SK-N-SH (cell line): ENCODE measurements at regions not wholly inside any gene's neighbourhood (a gene's known extent, or its start where the extent isn't known, plus 50 kb on each side); places are given as distances from the start of the nearest gene placed in this dataset.

ENCODE experiments used
- CTCF ChIA-PET: fragments of 300-600, 350-600 bp; formaldehyde crosslinking; extraction: SDS; loops from one replicate; lab custom pipeline; 2021; lab: Yijun Ruan, JAX
- POLR2A ChIA-PET: fragments of 350-600 bp; sonication (Branson Sonifier 250); formaldehyde crosslinking; extraction: SDS; loops from one replicate; lab custom pipeline; 2020; ENCODE audit warnings: antibody characterized with exemption, inconsistent platforms; lab: Yijun Ruan, JAX
- DNase-seq: peaks from one replicate; pipeline ENCODE4 v3.0.0; 2012
- H2AFZ ChIP-seq: fragments of 200-600 bp; sonication (generic); 2 replicates; pipeline ENCODE4 v1.8.1; 2016; ENCODE audit warnings: antibody characterized with exemption, mild to moderate bottlenecking, low read depth
- H3F3A ChIP-seq: fragments of 200-600 bp; sonication (generic); replicated peaks from 2 replicates; pipeline ENCODE3; 2016; ENCODE audit warnings: antibody characterized with exemption, mild to moderate bottlenecking; ENCODE audit not compliant: insufficient read depth
- H3K27ac ChIP-seq, 2 experiments: fragments of 200-500 bp in 1 of 2; fragments of 200-600 bp in 1 of 2; sonication (Bioruptor generic) in 1 of 2; sonication (generic), shearing (Covaris generic) in 1 of 2; 2 replicates each; pipeline versions ENCODE4 v1.5.1 to v1.6.1; 2014 to 2016; ENCODE audit warnings: low read depth in 2 of 2, inconsistent platforms in 1 of 2, low read length in 1 of 2, mild to moderate bottlenecking in 1 of 2, mixed read lengths in 1 of 2
- H3K27me3 ChIP-seq: fragments of 200-600 bp; sonication (generic), shearing (Covaris generic); 2 replicates; pipeline ENCODE4 v1.6.1; 2016; ENCODE audit warnings: mixed run types; ENCODE audit not compliant: insufficient read depth
- H3K36me3 ChIP-seq, 2 experiments: fragments of 200-500 bp in 1 of 2; fragments of 200-600 bp in 1 of 2; sonication (Bioruptor generic) in 1 of 2; sonication (generic) in 1 of 2; replicated peaks in 1 of 2; 2 replicates each; pipeline versions ENCODE3 to v1.5.1; 2014 to 2016; ENCODE audit warnings: low read length in 1 of 2, mild to moderate bottlenecking in 1 of 2; ENCODE audit not compliant: insufficient read depth in 2 of 2, control insufficient read depth in 1 of 2
- H3K4me1 ChIP-seq, 2 experiments: fragments of 200-500 bp in 1 of 2; fragments of 200-600 bp in 1 of 2; sonication (Bioruptor generic) in 1 of 2; sonication (generic), shearing (Covaris generic) in 1 of 2; 2 replicates each; pipeline versions ENCODE4 v1.5.1 to v1.6.1; 2014 to 2016; ENCODE audit warnings: low read depth in 1 of 2, low read length in 1 of 2, mixed run types in 1 of 2; ENCODE audit not compliant: insufficient read depth in 2 of 2, control insufficient read depth in 1 of 2
- H3K4me2 ChIP-seq: fragments of 200-600 bp; sonication (generic), shearing (Covaris generic); 2 replicates; pipeline ENCODE4 v1.6.1; 2017; ENCODE audit warnings: mixed run types
- H3K4me3 ChIP-seq, 2 experiments: fragments of 200-500 bp in 1 of 2; fragments of 200-600 bp in 1 of 2; sonication (Bioruptor generic) in 1 of 2; sonication (generic), shearing (Covaris generic) in 1 of 2; 2 replicates each; pipeline versions ENCODE4 v1.5.1 to v1.8.1; 2014 to 2016; ENCODE audit warnings: low read depth in 2 of 2, inconsistent platforms in 1 of 2, low read length in 1 of 2, mild to moderate bottlenecking in 1 of 2, mixed read lengths in 1 of 2, moderate library complexity in 1 of 2
- H3K79me2 ChIP-seq: fragments of 200-600 bp; sonication (generic); 2 replicates; pipeline ENCODE4 v1.8.1; 2017; ENCODE audit warnings: mild to moderate bottlenecking; ENCODE audit not compliant: insufficient read depth
- H3K9ac ChIP-seq: fragments of 200-600 bp; sonication (generic); 2 replicates; pipeline ENCODE4 v1.6.1; 2017; ENCODE audit warnings: mixed run types
- H3K9me2 ChIP-seq: fragments of 200-600 bp; sonication (generic); 2 replicates; pipeline ENCODE4 v1.6.1; 2017; ENCODE audit warnings: mixed run types
- H3K9me3 ChIP-seq: fragments of 200-600 bp; sonication (generic); 2 replicates; pipeline ENCODE4 v1.6.1; 2017; ENCODE audit warnings: mixed run types, mild to moderate bottlenecking, moderate library complexity
- H4K20me1 ChIP-seq: fragments of 200-600 bp; sonication (generic); 2 replicates; pipeline ENCODE4 v1.6.1; 2017; ENCODE audit warnings: mild to moderate bottlenecking, mixed run types; ENCODE audit not compliant: insufficient read depth
- CTCF ChIP-seq: fragments of 200-600 bp; sonication (generic); IDR thresholded peaks from 2 replicates; pipeline ENCODE4 v1.6.1; 2017; ENCODE audit warnings: antibody characterized with exemption, mild to moderate bottlenecking, moderate library complexity
- FOSL2 ChIP-seq: IDR thresholded peaks from 2 replicates; pipeline ENCODE4 v1.4.0; 2012; ENCODE audit warnings: low read depth, mild to moderate bottlenecking, moderate library complexity, borderline replicate concordance
- FOXJ3 ChIP-seq: sonication (generic); formaldehyde crosslinking; IDR thresholded peaks from 2 replicates; pipeline ENCODE4 v1.5.1; 2020; ENCODE audit warnings: mild to moderate bottlenecking, missing genetic modification reagents
- IRF3 ChIP-seq: fragments of 150-350 bp; IDR thresholded peaks from 2 replicates; pipeline ENCODE4 v1.6.1; 2016; ENCODE audit warnings: mild to moderate bottlenecking, low read depth, low read length
- JUND ChIP-seq: IDR thresholded peaks from 2 replicates; pipeline ENCODE4 v1.4.0; 2012
- MAX ChIP-seq: IDR thresholded peaks from 2 replicates; pipeline ENCODE4 v1.4.0; 2012; ENCODE audit warnings: low read depth
- MEF2A ChIP-seq: IDR thresholded peaks from 2 replicates; pipeline ENCODE4 v1.4.0; 2012; ENCODE audit warnings: low read depth, borderline replicate concordance
- POLR2AphosphoS5 ChIP-seq: IDR thresholded peaks from 2 replicates; pipeline ENCODE4 v1.6.1; 2012; ENCODE audit warnings: low read depth, low read length
- RAD21 ChIP-seq: IDR thresholded peaks from 2 replicates; pipeline ENCODE4 v1.6.1; 2012; ENCODE audit warnings: mild to moderate bottlenecking, low read length
- RXRA ChIP-seq: IDR thresholded peaks from 2 replicates; pipeline ENCODE4 v1.4.0; 2012; ENCODE audit warnings: low read depth, mild to moderate bottlenecking, borderline replicate concordance
- TAF1 ChIP-seq: IDR thresholded peaks from 2 replicates; pipeline ENCODE4 v1.6.1; 2012; ENCODE audit warnings: low read depth, mild to moderate bottlenecking, low read length, moderate library complexity, borderline replicate concordance
- USF1 ChIP-seq: IDR thresholded peaks from 2 replicates; pipeline ENCODE4 v1.4.0; 2012; ENCODE audit warnings: low read depth, borderline replicate concordance
- USF2 ChIP-seq: fragments of 150-350 bp; IDR thresholded peaks from 2 replicates; pipeline ENCODE4 v1.6.1; 2017; ENCODE audit warnings: antibody characterized with exemption, low read length, low read depth, borderline replicate concordance
- WGBS: methylation state at CpG from one replicate; pipeline ENCODE4 v1.1.6; 2017; ENCODE audit warnings: low lambda C conversion rate; 5-methylcytosine and 5-hydroxymethylcytosine counted together

- ChIA-PET POLR2A (no interaction called here), CTCF (no interaction called here)
- H3K4me1 ChIP-seq = no peaks in the 10 kb centered on the region
- no peak for DNase-seq
- H3F3A ChIP-seq = no peaks in the 10 kb centered on the region
- no peak for TF ChIP-seq IRF3
- TF ChIP-seq USF2 = no peak
- TF ChIP-seq MAX = no peak
- TF ChIP-seq FOXJ3 (CRISPR knock-in tag) = no peak
- no peak for TF ChIP-seq RXRA
- no peak for TF ChIP-seq RAD21
- TF ChIP-seq MEF2A = no peak
- no peak for TF ChIP-seq FOSL2
- TF ChIP-seq CTCF = no peak
- no peak for TF ChIP-seq JUND
- no peak for TF ChIP-seq POLR2AphosphoS5
- no peak for TF ChIP-seq USF1
- no peak for TF ChIP-seq TAF1
- no peaks in the 10 kb centered on the region; the same call in 1 of the 2 replicates for H3K9me2 ChIP-seq
- no peaks in the 10 kb centered on the region for H3K79me2 ChIP-seq
- no peak overlapping the region for H3K4me3 ChIP-seq
- no peak overlapping the region for H3K4me2 ChIP-seq
- peak overlapping the region; percentile 10; the same call in 1 of the 2 replicates for H2AFZ ChIP-seq
- no peaks in the 10 kb centered on the region for H3K36me3 ChIP-seq
- no peaks in the 10 kb centered on the region for H4K20me1 ChIP-seq
- no peaks in the 10 kb centered on the region for H3K9me3 ChIP-seq
- H3K27me3 ChIP-seq = no peaks in the 10 kb centered on the region
- no peak overlapping the region for H3K9ac ChIP-seq
- H3K27ac ChIP-seq = no peak overlapping the region
- WGBS = 77% methylated on average over 7 of the region's 7 CpGs
Measured at GRCh38 chr4:125062115-125063050, 252.4 kb upstream of the FAT4 start.
